Stimulated activated CD8-positive, alpha-beta memory T cell treated with anti-CD3 and anti-CD28 coated beads, Interleukin-12 subunit alpha, Interleukin-12 subunit beta, amount 100 ng/mL, for 1 hour (primary cell): ENCODE measurements at regions not wholly inside any gene's neighbourhood (a gene's known extent, or its start where the extent isn't known, plus 50 kb on each side); places are given as distances from the start of the nearest gene placed in this dataset.
"Not testable (repeated sequence)": the region's sequence is repeated elsewhere in the genome, so short reads cannot be mapped to it uniquely, and the experiment has no call there.

Experiments
- DNase-seq: peaks from one replicate; pipeline ENCODE4 v3.0.0-alpha.2; 2020; ENCODE audit warnings: low read depth

DNA sequence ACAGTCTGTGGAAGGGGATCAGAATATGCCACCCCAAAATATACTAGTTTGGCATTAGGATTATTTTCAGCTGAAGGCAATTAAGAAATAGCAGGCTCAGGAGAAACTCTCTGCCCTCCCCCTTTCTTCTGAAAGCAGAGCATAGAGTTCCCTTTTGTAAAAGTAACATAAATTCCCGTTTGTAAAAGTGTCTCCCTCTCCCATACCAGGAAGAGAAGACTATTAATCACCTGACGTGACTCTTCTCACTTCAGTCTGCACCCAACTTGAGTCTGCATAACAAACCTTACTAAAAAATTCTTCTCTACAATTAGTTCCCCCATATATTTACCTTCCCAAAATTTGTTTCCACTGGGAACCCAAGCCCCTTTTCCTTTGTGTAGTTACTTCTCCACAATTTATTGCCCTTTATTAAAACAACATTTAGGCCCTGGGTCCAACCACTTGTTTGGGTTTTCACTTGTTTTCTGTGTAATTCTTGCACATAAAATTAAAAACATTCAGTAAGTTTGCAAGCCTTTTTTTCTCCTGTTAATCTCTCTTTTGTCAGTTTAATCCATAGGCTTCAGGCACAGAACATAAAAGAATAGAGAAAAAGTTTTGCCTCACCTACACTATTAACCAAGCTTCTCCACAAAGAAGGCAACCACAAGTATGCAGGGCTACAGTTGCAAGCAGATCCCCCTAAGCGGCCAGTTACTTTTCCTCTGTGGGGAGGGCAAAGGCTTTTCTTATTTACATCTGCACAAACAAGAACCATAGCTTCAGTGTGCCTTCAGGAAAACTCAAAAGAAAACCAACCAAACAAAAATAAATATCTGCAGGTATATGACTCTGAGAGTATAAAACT, 73.8 kb upstream of the EPCAM start:
- DNase-seq = no peak

DNA sequence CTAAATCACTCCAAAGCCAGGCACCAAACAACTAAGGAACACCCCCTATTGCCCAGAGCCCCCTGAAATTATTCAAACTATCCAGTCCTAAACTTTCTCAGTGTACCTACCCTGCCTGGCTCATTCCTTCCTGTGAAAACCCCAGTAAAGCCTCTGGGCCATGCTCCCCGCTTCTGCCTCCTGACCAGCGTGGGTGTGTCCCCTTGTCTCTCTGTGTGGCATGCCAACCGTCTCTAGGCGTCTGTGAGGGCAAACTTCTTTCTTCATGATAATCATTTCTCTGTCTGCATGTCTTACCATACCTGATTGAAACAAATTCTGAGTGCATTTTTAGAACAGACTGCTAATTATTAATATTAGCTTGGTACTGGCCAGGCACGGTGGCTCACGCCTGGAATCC, 75.1 kb upstream of the EPCAM start:
- no peak for DNase-seq

DNA sequence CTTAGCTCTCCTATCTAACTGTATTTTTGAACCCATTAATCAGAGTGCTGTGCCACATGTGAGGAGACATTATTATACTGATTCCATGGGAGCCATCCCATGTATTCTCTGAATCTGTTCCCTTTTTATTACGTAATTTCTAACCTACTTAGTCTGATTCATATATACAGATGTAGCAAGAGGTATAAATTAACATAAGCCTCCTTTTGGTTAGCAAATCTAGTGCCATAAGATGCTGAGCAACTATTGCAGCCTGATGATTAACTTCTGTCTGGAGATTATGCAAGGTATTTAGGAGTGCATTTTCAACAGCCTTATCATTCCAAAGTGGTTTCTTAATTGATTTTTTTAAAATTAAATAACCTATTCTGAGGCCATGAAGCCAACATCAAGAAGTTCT, 80.2 kb upstream of the EPCAM start:
- no peak for DNase-seq

DNA sequence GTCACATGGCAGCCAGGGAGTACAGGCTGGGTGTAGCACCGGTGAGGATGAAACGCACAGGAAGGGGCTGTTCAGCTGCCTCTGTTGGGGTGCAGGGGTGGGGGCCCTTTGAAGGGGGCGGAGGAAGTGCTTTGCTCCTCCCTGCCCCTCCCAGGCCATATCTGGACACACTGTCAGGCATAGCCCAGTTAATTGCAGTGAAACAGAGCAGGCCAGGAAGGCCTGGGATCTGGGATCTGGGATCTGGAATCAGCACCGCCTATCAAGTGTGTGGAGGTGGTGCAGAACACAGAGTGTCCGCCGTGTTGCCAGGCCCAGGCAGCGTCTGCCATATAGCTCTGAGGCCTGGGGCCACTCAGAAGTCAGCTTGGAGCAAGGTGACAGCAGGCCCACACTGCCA, 85.5 kb upstream of the EPCAM start:
- DNase-seq = no peak

- no peak for DNase-seq
Observed at GRCh38 chr2:47282621-47283272, 86.4 kb upstream of the EPCAM start.

DNA sequence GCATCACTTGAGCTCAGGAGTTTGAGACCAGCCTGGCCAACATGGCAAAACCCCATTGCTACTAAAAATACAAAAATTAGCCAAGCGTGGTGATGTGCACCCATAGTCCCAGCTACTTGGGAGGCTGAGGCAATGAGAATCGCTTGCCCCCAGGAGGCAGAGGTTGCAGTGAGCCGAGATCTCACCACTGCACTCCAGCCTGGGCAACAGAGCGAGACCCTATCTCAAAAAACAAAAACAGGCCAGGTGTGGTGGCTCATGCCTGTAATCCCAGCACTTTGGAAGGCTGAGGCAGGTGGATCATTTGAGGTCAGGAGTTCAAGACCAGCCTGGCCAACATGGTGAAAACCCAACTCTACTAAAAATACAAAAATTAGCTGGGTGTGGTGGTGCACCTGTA, 89.6 kb upstream of the EPCAM start:
- not testable (repeated sequence) for DNase-seq

DNA sequence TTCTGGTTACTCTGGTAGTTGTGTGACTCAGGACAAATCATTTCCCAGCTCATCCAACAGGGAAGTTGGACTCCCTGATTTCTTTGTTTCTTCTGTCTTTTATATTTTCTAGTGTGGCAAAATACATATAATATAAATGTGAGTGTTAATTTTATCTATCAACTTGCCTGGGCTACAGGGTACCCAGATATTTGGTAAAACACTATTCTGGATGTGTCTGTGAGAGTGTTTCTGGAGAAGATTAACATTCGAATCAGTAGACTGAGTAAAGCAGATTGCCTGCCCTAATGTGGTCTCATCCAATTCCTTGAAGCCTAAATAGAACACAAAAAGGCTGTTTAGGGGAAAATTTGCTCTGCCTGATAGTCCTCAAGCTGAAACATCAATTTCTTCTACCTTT, 91.1 kb upstream of the EPCAM start:
- no peak for DNase-seq

DNA sequence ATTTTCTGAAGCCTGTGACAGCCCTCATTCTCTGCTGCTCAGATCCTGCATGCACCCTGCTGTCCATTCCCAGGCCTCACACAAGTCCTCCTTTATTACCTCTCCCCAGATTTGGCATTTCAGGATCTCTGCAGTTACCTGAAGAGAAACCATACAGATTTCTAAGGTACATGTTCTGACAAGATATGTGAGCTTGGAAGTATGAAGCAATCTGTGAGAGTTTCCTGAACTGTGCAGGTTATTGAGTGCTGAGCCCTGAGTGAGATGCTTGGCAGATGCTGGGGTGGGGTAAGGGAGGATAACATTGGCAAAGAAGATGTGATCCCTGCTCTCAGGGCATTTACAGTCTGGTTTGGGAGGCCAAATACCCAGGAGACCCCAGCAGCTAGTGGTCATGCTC, 91.9 kb upstream of the EPCAM start:
- no peak for DNase-seq

- no peak for DNase-seq
Observed at GRCh38 chr2:47276061-47276460, 93.0 kb upstream of the EPCAM start.

GRCh38 chr2:47274054-47274782, 94.9 kb upstream of the EPCAM start:
- no peak for DNase-seq

DNA sequence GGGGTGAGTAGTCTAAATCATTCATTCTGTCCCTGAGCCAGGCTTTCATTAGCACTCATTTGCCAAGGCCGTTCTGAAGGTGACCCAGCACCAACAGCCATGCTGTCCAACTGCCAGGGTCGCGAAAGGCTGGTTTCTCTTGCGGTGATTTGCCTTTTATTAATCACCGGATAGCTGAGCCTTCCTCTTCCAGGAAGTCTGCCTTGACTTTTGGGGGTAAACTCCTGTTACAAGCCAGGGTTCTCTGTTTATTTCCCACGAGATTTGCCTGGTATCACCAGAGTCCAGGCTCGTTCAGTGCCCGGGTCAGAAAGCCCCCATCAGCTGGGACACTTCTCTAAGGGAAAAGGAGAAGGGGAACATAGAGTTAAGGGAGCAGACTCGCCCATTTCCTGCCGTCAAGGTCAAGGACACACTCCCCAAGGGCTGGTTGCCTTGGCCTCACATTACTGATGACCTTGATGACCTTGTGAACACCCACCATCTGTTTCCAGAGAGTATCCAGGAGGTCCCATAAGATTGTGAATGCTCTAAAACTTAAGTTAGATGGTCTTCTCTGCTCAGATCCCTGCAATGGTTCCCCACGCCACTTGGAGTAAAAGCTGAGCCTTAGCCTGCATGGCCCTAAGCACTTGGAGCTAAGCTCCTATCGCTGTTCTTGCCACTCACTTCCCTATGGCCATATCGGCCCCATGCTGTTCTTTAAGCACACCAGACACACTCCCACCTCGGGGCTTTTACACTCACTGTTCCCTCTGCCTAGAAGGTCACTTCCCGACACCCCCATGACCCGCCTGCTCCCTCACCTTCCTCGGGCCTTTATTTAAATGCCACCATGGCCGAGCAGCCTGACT, 96.0 kb upstream of the EPCAM start:
- DNase-seq = no peak

DNA sequence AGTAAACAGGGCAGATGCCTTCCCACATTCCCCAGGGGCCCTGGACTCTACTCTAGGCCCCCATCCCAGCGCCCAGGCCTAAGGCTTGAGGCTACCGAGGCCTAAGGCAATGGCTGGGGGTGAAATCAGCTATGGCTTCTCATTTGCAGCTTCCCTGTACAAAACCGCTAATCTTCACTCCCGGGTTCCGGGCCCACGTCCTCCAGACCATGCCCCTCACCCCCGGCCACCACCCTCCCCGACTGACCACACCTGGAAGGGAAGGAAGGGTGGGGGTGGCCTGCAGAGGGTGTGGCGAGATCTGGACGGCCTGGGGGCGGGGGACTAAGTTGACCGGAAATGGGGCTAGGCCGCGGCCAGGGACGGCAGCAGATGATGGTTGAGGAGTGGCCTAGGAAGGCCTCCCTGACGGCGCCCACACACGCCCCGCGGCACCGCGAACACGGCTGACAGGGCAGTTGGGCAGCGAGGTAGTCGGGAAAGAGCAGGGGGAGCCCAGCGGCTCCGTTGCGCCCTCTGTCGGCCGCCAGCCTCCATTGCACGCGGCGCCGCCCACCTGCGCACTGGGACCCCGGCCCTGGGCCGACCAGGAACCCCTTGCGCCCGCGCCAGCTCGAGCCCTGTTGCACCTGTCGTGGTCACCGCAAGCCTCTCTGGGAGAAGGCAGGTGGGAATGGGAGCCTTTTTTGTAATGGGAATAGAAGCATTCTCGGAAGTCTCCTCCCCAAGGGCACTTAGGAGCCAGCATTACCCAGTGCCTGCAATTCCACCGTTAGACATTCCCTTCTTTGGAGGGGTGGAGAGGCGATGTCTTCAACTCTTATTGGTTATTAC, 95.9 kb upstream of the CALM2 start:
- peak; percentile 13 for DNase-seq

DNA sequence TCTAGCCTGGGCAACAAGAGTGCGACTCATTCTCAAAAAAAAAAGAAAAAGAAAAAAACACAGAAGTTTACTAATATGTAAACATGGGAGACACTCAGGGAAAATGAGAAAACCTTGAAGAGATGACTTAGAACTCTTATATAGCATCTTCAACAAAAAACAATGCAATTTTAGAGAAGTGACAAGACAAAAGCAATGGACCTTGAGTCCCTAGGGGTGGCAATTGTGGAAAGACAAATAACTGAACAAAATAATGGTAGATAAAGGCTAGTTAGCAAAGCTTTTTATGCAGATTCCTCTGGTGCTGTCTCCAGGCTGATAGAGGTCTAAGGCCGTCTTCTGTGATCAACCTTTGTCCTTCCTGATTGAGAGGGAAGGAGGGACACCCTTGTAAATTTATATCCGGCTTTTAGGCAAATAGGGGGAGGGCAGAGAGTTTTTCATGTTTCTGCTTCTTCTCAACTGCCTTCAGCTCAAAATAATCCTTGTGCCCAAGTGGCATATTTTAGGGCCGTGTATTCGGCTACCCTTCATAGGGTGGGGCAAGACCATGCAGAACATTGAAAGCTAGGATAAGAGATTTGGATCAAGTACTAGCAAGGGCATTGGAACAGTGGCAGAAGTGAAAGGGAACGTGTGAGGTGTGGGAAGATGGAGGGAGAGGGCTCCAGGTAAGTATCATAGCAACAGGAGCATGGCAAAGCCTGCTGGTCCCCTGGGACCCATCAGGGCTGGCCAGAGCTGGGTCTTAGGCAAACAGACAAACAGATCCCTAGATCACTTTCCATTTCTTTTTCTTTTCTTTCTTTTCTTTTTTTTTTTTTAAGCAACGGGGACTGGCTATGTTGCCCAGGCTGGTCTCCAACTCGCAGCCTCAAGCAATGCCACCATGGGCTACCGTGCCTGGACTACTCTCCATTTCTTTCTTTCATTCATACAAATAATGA, 95.0 kb upstream of the CALM2 start:
- DNase-seq = no peak

GRCh38 chr2:47270421-47270820, 94.1 kb upstream of the CALM2 start:
- DNase-seq = no peak

DNA sequence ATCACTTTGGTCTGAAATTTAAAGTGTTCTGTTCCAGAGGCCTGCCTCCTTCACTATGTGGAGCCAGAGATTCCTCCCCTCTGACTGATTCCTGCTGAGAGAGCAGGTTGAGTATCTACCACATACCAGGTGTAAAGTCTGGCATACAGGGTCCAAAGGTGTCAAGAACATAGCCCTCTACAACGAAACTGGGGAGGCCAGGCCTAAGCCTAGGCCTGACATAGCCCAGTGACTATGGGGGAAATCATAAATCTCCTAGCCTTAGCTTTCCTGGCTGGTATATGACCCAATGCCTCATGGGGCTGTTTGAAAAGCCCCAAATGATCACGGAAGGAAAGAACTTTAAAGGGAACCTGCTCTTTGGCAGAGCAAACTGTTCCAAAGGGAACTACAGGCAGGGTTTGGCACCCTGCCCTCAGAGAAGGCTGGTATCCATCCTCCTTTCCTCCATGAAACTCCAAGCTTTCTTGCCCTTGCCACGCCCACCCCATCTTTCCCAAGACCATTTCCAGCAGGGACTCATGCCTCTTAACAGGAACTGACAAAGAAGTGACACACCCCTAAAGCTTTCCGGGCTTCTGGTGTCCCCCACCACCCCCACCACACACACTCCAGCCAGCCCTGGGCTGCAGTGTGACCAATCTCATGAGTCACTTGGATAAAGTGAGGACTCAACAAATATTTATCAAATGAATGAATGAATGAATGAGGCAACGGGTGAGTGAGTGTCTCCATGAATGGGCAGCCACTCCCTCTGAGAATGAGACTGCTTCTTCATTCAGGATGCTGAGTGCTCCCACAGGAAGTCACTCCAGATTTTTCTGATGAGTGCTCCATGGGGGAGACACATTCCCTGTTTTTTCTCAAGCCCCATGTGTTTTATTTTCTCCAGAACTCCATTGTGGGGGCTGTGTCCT, 93.3 kb upstream of the CALM2 start:
- DNase-seq = no peak

- no peak for DNase-seq
Observed at GRCh38 chr2:47267711-47268086, 91.4 kb upstream of the CALM2 start.

GRCh38 chr2:47266939-47267710, 90.8 kb upstream of the CALM2 start:
- DNase-seq = no peak

DNA sequence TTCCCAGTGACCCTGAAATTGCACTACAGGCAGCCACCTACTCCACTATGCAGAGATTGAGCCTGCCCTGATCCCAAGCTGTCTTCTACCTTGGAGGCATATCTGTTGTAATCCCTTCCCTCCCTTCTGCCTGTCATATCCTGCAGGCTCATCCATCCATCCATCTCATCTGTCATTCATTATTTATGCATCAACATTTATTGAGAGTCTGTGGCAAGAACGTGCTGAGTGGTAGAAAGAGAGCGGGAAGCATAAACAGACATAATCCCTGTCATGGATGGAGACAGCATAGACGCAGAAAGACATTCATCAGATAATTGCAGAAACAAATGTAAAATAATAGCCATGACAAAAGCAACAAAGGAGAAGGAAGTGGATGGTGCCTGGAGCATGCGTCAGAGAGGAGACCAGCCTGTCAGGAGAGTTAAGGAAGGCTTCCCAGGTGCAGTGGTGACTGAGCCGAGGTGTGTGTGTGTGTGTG, 89.5 kb upstream of the CALM2 start:
- DNase-seq = no peak
